HepG2 (cell line): ENCODE measurements at regions not wholly inside any gene's neighbourhood (a gene's known extent, or its start where the extent isn't known, plus 50 kb on each side); places are given as distances from the start of the nearest gene placed in this dataset.

ENCODE experiments used
- DZIP1 ChIP-seq: sonication (generic); formaldehyde crosslinking; IDR thresholded peaks from 2 replicates; pipeline ENCODE4 v1.5.0; 2020; ENCODE audit warnings: mild to moderate bottlenecking, missing genetic modification reagents
- MAX ChIP-seq: IDR thresholded peaks from 2 replicates; pipeline ENCODE4 v1.6.1; 2012; ENCODE audit warnings: inconsistent platforms
- ZFAT ChIP-seq: sonication (generic); formaldehyde crosslinking; conservative IDR thresholded peaks from 2 replicates; pipeline ENCODE4 v1.8.1; 2023; ENCODE audit warnings: missing genetic modification reagents, inconsistent platforms
- ZMAT3 ChIP-seq: sonication (generic); formaldehyde crosslinking; conservative IDR thresholded peaks from 2 replicates; pipeline ENCODE4 v1.7.0; 2021; ENCODE audit warnings: missing genetic modification reagents
- ZMYM3 ChIP-seq: sonication (generic); formaldehyde crosslinking; IDR thresholded peaks from 2 replicates; pipeline ENCODE4 v1.5.1; 2020; ENCODE audit warnings: mild to moderate bottlenecking, missing genetic modification reagents
- ZNF317 ChIP-seq: sonication (generic); formaldehyde crosslinking; IDR thresholded peaks from 2 replicates; pipeline ENCODE4 v1.5.0; 2020; ENCODE audit warnings: mild to moderate bottlenecking, missing genetic modification reagents
- TF ChIP-seq, protein P1 (sequence below): sonication (generic); formaldehyde crosslinking; IDR thresholded peaks from 2 replicates; pipeline ENCODE4 v1.4.0; 2020; ENCODE audit warnings: missing genetic modification reagents, borderline replicate concordance

DNA sequence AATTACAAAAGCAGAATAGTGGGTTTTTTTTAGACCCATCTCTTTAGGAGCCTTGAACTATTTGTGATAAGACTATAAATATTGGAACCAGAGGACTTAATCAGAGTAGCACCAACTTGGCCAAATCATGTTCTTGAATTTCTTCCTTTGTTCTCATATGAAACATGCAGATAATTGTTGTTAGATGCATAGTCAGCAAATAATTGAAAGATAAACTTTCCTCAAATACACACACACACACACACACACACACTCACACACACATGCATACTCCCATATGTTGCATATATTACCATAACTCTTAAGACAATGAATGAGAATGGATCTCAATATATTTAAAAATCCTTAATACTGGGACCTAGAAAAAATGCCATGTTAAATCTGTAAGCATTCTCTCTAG lies 310.4 kb downstream of the KCNJ2 start:
- TF ChIP-seq DZIP1 (CRISPR knock-in tag) (no peak), ZMAT3 (CRISPR knock-in tag) (no peak), ZNF317 (no peak), MAX (no peak), ZMYM3 (CRISPR knock-in tag) (no peak), ZFAT (CRISPR knock-in tag) (no peak)
- TF ChIP-seq, protein P1, sequence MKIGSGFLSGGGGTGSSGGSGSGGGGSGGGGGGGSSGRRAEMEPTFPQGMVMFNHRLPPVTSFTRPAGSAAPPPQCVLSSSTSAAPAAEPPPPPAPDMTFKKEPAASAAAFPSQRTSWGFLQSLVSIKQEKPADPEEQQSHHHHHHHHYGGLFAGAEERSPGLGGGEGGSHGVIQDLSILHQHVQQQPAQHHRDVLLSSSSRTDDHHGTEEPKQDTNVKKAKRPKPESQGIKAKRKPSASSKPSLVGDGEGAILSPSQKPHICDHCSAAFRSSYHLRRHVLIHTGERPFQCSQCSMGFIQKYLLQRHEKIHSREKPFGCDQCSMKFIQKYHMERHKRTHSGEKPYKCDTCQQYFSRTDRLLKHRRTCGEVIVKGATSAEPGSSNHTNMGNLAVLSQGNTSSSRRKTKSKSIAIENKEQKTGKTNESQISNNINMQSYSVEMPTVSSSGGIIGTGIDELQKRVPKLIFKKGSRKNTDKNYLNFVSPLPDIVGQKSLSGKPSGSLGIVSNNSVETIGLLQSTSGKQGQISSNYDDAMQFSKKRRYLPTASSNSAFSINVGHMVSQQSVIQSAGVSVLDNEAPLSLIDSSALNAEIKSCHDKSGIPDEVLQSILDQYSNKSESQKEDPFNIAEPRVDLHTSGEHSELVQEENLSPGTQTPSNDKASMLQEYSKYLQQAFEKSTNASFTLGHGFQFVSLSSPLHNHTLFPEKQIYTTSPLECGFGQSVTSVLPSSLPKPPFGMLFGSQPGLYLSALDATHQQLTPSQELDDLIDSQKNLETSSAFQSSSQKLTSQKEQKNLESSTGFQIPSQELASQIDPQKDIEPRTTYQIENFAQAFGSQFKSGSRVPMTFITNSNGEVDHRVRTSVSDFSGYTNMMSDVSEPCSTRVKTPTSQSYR (CRISPR knock-in tag): no peak
